PC-3 (cell line): ENCODE measurements at regions not wholly inside any gene's neighbourhood (a gene's known extent, or its start where the extent isn't known, plus 50 kb on each side); places are given as distances from the start of the nearest gene placed in this dataset.

Experiments
- CTCF ChIP-seq: fragments of 300-600 bp; sonication (generic); conservative IDR thresholded peaks from 2 replicates; pipeline ENCODE4 v1.5.1; 2017; ENCODE audit warnings: antibody characterized with exemption, low read depth, mild to moderate bottlenecking, low read length
- EZH2 ChIP-seq: fragments of 300-600 bp; sonication (generic); IDR thresholded peaks from one replicate; pipeline ENCODE4 v1.6.1; 2017; ENCODE audit warnings: antibody characterized with exemption, mild to moderate bottlenecking, low read length; ENCODE audit not compliant: unreplicated experiment

GRCh38 chr16:82456683-82457082, 170.1 kb upstream of the CDH13 start:
- TF ChIP-seq CTCF (peak; percentile 61), EZH2 (no peak)
